ENCODE measurements at regions not wholly inside any gene's neighbourhood (a gene's known extent, or its start where the extent isn't known, plus 50 kb on each side); places are given as distances from the start of the nearest gene placed in this dataset.
A peak's percentile ranks its signal among the peaks of the same experiment; 100 is the strongest.

- no peak for DNase-seq
Measured at GRCh38 chr7:35581605-35582210, 113.2 kb downstream of the HERPUD2 start.

GRCh38 chr7:35576031-35576573 is 118.8 kb downstream of the HERPUD2 start:
- DNase-seq, result no peak

GRCh38 chr7:35571611-35572240 is 123.2 kb downstream of the HERPUD2 start:
- DNase-seq, result no peak

GRCh38 chr7:35570937-35571336 is 124.0 kb downstream of the HERPUD2 start:
- no peak for DNase-seq

- no peak for DNase-seq
Measured at GRCh38 chr7:35565927-35566326, 129.0 kb downstream of the HERPUD2 start.

GRCh38 chr7:35558841-35559240 is 136.1 kb downstream of the HERPUD2 start:
- DNase-seq, result no peak

- DNase-seq, result no peak
Measured at GRCh38 chr7:35556515-35557471, 138.1 kb downstream of the HERPUD2 start.

- peak; percentile 49 for DNase-seq
Measured at GRCh38 chr7:35555934-35556333, 139.0 kb downstream of the HERPUD2 start.

GRCh38 chr7:35555386-35555785 is 139.5 kb downstream of the HERPUD2 start:
- DNase-seq, result no peak

- DNase-seq, result no peak
Measured at GRCh38 chr7:35553519-35553918, 141.4 kb downstream of the HERPUD2 start.

GRCh38 chr7:35552691-35553090 is 142.2 kb downstream of the HERPUD2 start:
- DNase-seq, result no peak

- DNase-seq, result no peak
Measured at GRCh38 chr7:35551321-35552081, 143.4 kb downstream of the HERPUD2 start.

GRCh38 chr7:35550831-35551230 is 144.1 kb downstream of the HERPUD2 start:
- no peak for DNase-seq

GRCh38 chr7:35549781-35550180 is 145.2 kb downstream of the HERPUD2 start:
- DNase-seq, result no peak

GRCh38 chr7:35548291-35548690 is 146.6 kb downstream of the HERPUD2 start:
- no peak for DNase-seq

GRCh38 chr7:35546691-35547429 is 148.1 kb downstream of the HERPUD2 start:
- DNase-seq, result no peak

- DNase-seq, result no peak
Measured at GRCh38 chr7:35545831-35546230, 149.1 kb downstream of the HERPUD2 start.

- no peak for DNase-seq
Measured at GRCh38 chr7:35544028-35544742, 150.8 kb downstream of the HERPUD2 start.

- peak; percentile 82 for DNase-seq
Measured at GRCh38 chr7:35537067-35538023, 157.6 kb downstream of the HERPUD2 start.

GRCh38 chr7:35536396-35536826 is 158.5 kb downstream of the HERPUD2 start:
- no peak for DNase-seq

Measured in activated CD4-positive, alpha-beta T cell treated with anti-CD3 and anti-CD28 coated beads, Interleukin-10, Interleukin-2, amounts not matched to agents 100 ng/mL and 50 ng/mL, durations not matched to agents 16 hours and 8 hours (primary cell).